B cell (primary cell): ENCODE measurements at regions not wholly inside any gene's neighbourhood (a gene's known extent, or its start where the extent isn't known, plus 50 kb on each side); places are given as distances from the start of the nearest gene placed in this dataset.

Experiments
- ATAC-seq: fragments of 200-7000 bp; cut with Tn5 transposase; one replicate; pipeline ENCODE4 v1.10.0; 2021; ENCODE audit warnings: low read depth, mild to moderate bottlenecking, moderate number of reproducible peaks, moderate library complexity
- CTCF ChIA-PET: fragments of 350-600 bp; sonication (Branson Sonifier 250); formaldehyde crosslinking; loops from one replicate; lab custom pipeline; 2021; ENCODE audit warnings: antibody characterized with exemption, inconsistent platforms; lab: Charles Lee
- POLR2A ChIA-PET: fragments of 350-600 bp; sonication (Branson Sonifier 250); formaldehyde crosslinking; loops from one replicate; lab custom pipeline; 2021; ENCODE audit warnings: antibody characterized with exemption; lab: Charles Lee
- DNase-seq: peaks from one replicate; pipeline ENCODE4 v3.0.0; 2013
- H2AFZ ChIP-seq: 2 replicates; pipeline ENCODE4 v1.6.1; 2012; ENCODE audit warnings: mild to moderate bottlenecking, low read depth, low read length; ENCODE audit not compliant: insufficient read depth, poor library complexity, severe bottlenecking
- H3K27ac ChIP-seq, 2 donors: 1 replicate in 1 of 2; 2 replicates in 1 of 2; pipeline ENCODE4 v1.5.1; 2012 to 2013; ENCODE audit warnings: low read length in 2 of 2, mild to moderate bottlenecking in 2 of 2, moderate library complexity in 1 of 2
- H3K27me3 ChIP-seq, 4 experiments: fragments of 200-600 bp in 1 of 4; sonication (generic) in 1 of 4; replicated peaks in 1 of 4; 1 replicate in 2 of 4; 2 replicates in 2 of 4; pipeline versions ENCODE4 v1.6.1 to v1.7.0; 2013 to 2016; ENCODE audit warnings: low read length in 3 of 4, mild to moderate bottlenecking in 2 of 4, mixed read lengths in 1 of 4, moderate library complexity in 1 of 4; ENCODE audit not compliant: insufficient read depth in 4 of 4, control insufficient read depth in 3 of 4; ENCODE audit errors: control extremely low read depth in 1 of 4
- H3K36me3 ChIP-seq, 2 experiments: replicated peaks in 1 of 2; 1 replicate in 1 of 2; 2 replicates in 1 of 2; pipeline versions ENCODE4 v1.6.1 to v1.7.1; 2013; ENCODE audit warnings: low read length in 1 of 2; ENCODE audit not compliant: insufficient read depth in 2 of 2, control insufficient read depth in 1 of 2; ENCODE audit errors: control extremely low read depth in 1 of 2, extremely low read depth in 1 of 2
- H3K4me1 ChIP-seq, 2 donors: fragments of 200-600 bp in 1 of 2; sonication (generic) in 1 of 2; 1 replicate in 1 of 2; 2 replicates in 1 of 2; pipeline versions ENCODE4 v1.5.1 to v1.6.1; 2013 to 2017; ENCODE audit warnings: low read length in 2 of 2; ENCODE audit not compliant: control insufficient read depth in 2 of 2, insufficient read depth in 2 of 2
- H3K4me2 ChIP-seq: replicated peaks from 2 replicates; pipeline ENCODE3; 2012; ENCODE audit warnings: mild to moderate bottlenecking, low read depth, low read length; ENCODE audit not compliant: poor library complexity, severe bottlenecking
- H3K4me3 ChIP-seq, 5 experiments: fragments of 200-600 bp in 1 of 5; sonication (generic) in 1 of 5; 1 replicate in 3 of 5; 2 replicates in 2 of 5; pipeline versions ENCODE4 v1.5.1 to v1.7.0; 2011 to 2016; ENCODE audit warnings: low read length in 4 of 5, mild to moderate bottlenecking in 4 of 5, low read depth in 2 of 5, control low read depth in 1 of 5, moderate library complexity in 1 of 5; ENCODE audit not compliant: insufficient read depth in 1 of 5; ENCODE audit errors: control extremely low read depth in 1 of 5, extremely low read depth in 1 of 5
- H3K79me2 ChIP-seq: fragments of 200-600 bp; sonication (generic); one replicate; pipeline ENCODE4 v1.6.0; 2016; ENCODE audit warnings: low read length; ENCODE audit not compliant: control insufficient read depth, insufficient read depth
- H3K9ac ChIP-seq: fragments of 200-600 bp; sonication (generic); 2 replicates; pipeline ENCODE4 v1.6.1; 2017; ENCODE audit warnings: mild to moderate bottlenecking, low read length, moderate library complexity
- H3K9me3 ChIP-seq, 3 donors: one replicate each; pipeline versions ENCODE4 v1.6.1 to v1.7.1; 2013; ENCODE audit warnings: low read length in 2 of 3; ENCODE audit not compliant: control insufficient read depth in 2 of 3, insufficient read depth in 1 of 3; ENCODE audit errors: control extremely low read depth in 1 of 3
- H4K20me1 ChIP-seq: 2 replicates; pipeline ENCODE4 v1.6.0; 2012; ENCODE audit warnings: mild to moderate bottlenecking, low read length; ENCODE audit not compliant: insufficient read depth, control insufficient read depth, poor library complexity, severe bottlenecking
- H3K27ac Mint-ChIP-seq: one replicate; pipeline ENCODE4 v1.8.0; 2021; ENCODE audit warnings: mixed read lengths
- H3K27me3 Mint-ChIP-seq: one replicate; pipeline ENCODE4 v1.8.0; 2021; ENCODE audit warnings: mixed read lengths
- H3K4me1 Mint-ChIP-seq: one replicate; pipeline ENCODE4 v1.8.0; 2021; ENCODE audit warnings: mixed read lengths
- H3K4me3 Mint-ChIP-seq: one replicate; pipeline ENCODE4 v1.8.0; 2021; ENCODE audit warnings: mixed read lengths
- H3K9me3 Mint-ChIP-seq: one replicate; pipeline ENCODE4 v1.8.0; 2022; ENCODE audit warnings: mixed read lengths; ENCODE audit not compliant: insufficient read depth
- EZH2 ChIP-seq: IDR thresholded peaks from 2 replicates; pipeline ENCODE4 v1.6.1; 2012; ENCODE audit warnings: borderline replicate concordance, low read depth, mild to moderate bottlenecking, moderate library complexity, low read length; ENCODE audit not compliant: insufficient read depth, poor library complexity, severe bottlenecking
- WGBS: methylation state at CpG from one replicate; pipeline ENCODE4 v1.1.5; 2013; ENCODE audit warnings: missing lambda C conversion rate; ENCODE audit not compliant: insufficient coverage; 5-methylcytosine and 5-hydroxymethylcytosine counted together
- intact Hi-C: fragments of 100-400 bp; cut with micrococcal nuclease; formaldehyde crosslinking; loops from one replicate; pipeline ENCODE4 v1.10.0; 2022
- TF ChIP-seq, protein P1 (sequence below): fragments of 200-600 bp; IDR thresholded peaks from one replicate; pipeline ENCODE4 v1.8.0; 2022; ENCODE audit warnings: antibody characterized with exemption, mild to moderate bottlenecking

- no peak overlapping the region for H3K27ac Mint-ChIP-seq
- no CpG with 5 or more reads among the region's 3 CpGs for WGBS
- Histone ChIP-seq H3K9ac (no peak overlapping the region), H3K27me3 (no peaks in the 10 kb centered on the region), H3K79me2 (no peaks in the 10 kb centered on the region), H3K4me2 (no peak overlapping the region), H4K20me1 (no peaks in the 10 kb centered on the region), H3K9me3 (no peaks in the 10 kb centered on the region), H3K27ac (no peak overlapping the region), H3K36me3 (no peaks in the 10 kb centered on the region), H3K4me3 (no peak overlapping the region), H2AFZ (no peak overlapping the region), H3K4me1 (no peaks in the 10 kb centered on the region)
- H3K27me3 Mint-ChIP-seq, result no peaks in the 10 kb centered on the region
- CTCF ChIA-PET, result no interaction called here
- H3K9me3 Mint-ChIP-seq, result no peaks in the 10 kb centered on the region
- TF ChIP-seq, protein P1, sequence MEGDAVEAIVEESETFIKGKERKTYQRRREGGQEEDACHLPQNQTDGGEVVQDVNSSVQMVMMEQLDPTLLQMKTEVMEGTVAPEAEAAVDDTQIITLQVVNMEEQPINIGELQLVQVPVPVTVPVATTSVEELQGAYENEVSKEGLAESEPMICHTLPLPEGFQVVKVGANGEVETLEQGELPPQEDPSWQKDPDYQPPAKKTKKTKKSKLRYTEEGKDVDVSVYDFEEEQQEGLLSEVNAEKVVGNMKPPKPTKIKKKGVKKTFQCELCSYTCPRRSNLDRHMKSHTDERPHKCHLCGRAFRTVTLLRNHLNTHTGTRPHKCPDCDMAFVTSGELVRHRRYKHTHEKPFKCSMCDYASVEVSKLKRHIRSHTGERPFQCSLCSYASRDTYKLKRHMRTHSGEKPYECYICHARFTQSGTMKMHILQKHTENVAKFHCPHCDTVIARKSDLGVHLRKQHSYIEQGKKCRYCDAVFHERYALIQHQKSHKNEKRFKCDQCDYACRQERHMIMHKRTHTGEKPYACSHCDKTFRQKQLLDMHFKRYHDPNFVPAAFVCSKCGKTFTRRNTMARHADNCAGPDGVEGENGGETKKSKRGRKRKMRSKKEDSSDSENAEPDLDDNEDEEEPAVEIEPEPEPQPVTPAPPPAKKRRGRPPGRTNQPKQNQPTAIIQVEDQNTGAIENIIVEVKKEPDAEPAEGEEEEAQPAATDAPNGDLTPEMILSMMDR, result no peak
- TF ChIP-seq EZH2, result no peak
- ATAC-seq (no peak), DNase-seq (no peak)
- intact Hi-C loops, result no loop called here
- POLR2A ChIA-PET, result no interaction called here
- H3K4me3 Mint-ChIP-seq, result no peak overlapping the region
- no peaks in the 10 kb centered on the region for H3K4me1 Mint-ChIP-seq
These were observed 155.4 kb downstream of the CRPPA start for GRCh38 chr7:16265863-16266458.

GRCh38 chr7:16264823-16265804, 156.2 kb downstream of the CRPPA start:
- no peak overlapping the region for H3K9ac ChIP-seq
- no peaks in the 10 kb centered on the region for H3K36me3 ChIP-seq
- H3K9me3 ChIP-seq, result no peaks in the 10 kb centered on the region
- H3K27ac ChIP-seq, result no peak overlapping the region
- no peaks in the 10 kb centered on the region for H3K9me3 Mint-ChIP-seq
- no peak overlapping the region for H3K27ac Mint-ChIP-seq
- 100% methylated on average over 2 of the region's 7 CpGs for WGBS
- no peaks in the 10 kb centered on the region for H3K4me1 Mint-ChIP-seq
- H4K20me1 ChIP-seq, result no peaks in the 10 kb centered on the region
- H3K4me3 ChIP-seq, result no peak overlapping the region
- ATAC-seq, result no peak
- intact Hi-C loops, result no loop called here
- no peak for TF ChIP-seq EZH2
- TF ChIP-seq, protein P1, result no peak
- ChIA-PET POLR2A (no interaction called here), CTCF (no interaction called here)
- no peaks in the 10 kb centered on the region for H3K27me3 ChIP-seq
- no peak overlapping the region for H3K4me3 Mint-ChIP-seq
- DNase-seq, result no peak
- H3K4me1 ChIP-seq, result no peaks in the 10 kb centered on the region
- H3K4me2 ChIP-seq, result no peak overlapping the region
- no peaks in the 10 kb centered on the region for H3K27me3 Mint-ChIP-seq
- H2AFZ ChIP-seq, result no peak overlapping the region
- no peaks in the 10 kb centered on the region for H3K79me2 ChIP-seq
